Tibial artery (tissue), 4 donors: ENCODE measurements at regions not wholly inside any gene's neighbourhood (a gene's known extent, or its start where the extent isn't known, plus 50 kb on each side); places are given as distances from the start of the nearest gene placed in this dataset.

Source experiments
- DNase-seq, 2 donors: peaks; one replicate each; pipeline ENCODE4 v3.0.0-alpha.2; 2019
- H3K27ac ChIP-seq, 2 donors: fragments of 200-600 bp; sonication (generic) in 1 of 2; 1 replicate in 1 of 2; 2 replicates in 1 of 2; pipeline ENCODE4 v1.5.1; 2018 to 2019; ENCODE audit warnings: mild to moderate bottlenecking in 1 of 2
- H3K27me3 ChIP-seq, 2 donors: fragments of 200-600 bp; sonication (generic) in 1 of 2; one replicate each; pipeline versions ENCODE4 v1.5.1 to v1.6.0; 2016 to 2019
- H3K36me3 ChIP-seq, 3 donors: fragments of 200-600 bp; sonication (generic) in 2 of 3; one replicate each; pipeline ENCODE4 v1.5.1; 2016 to 2019; ENCODE audit warnings: mild to moderate bottlenecking in 2 of 3
- H3K4me1 ChIP-seq, 4 donors: fragments of 200-600 bp; sonication (generic) in 2 of 4; 1 replicate in 3 of 4; 2 replicates in 1 of 4; pipeline ENCODE4 v1.5.1; 2016 to 2019
- H3K4me3 ChIP-seq, 2 donors: fragments of 200-600 bp; sonication (generic) in 1 of 2; 1 replicate in 1 of 2; 2 replicates in 1 of 2; pipeline ENCODE4 v1.5.1; 2018 to 2019; ENCODE audit warnings: mild to moderate bottlenecking in 2 of 2
- H3K9me3 ChIP-seq, 3 donors: fragments of 200-600 bp; sonication (generic) in 1 of 3; one replicate each; pipeline ENCODE4 v1.5.1; 2016 to 2019
- intact Hi-C: fragments of 100-400 bp; cut with DNase I; formaldehyde crosslinking; loops from one replicate; pipeline ENCODE4 v1.15.0; 2023; ENCODE audit warnings: low total_unique reads
- TF ChIP-seq, protein P1 (sequence below), 2 experiments: fragments of 200-600 bp in 1 of 2; fragments of 450-650 bp in 1 of 2; IDR thresholded peaks; one replicate each; pipeline ENCODE4 v1.5.1; 2017 to 2019; ENCODE audit warnings: antibody characterized with exemption in 2 of 2, mild to moderate bottlenecking in 1 of 2, moderate library complexity in 1 of 2

DNA sequence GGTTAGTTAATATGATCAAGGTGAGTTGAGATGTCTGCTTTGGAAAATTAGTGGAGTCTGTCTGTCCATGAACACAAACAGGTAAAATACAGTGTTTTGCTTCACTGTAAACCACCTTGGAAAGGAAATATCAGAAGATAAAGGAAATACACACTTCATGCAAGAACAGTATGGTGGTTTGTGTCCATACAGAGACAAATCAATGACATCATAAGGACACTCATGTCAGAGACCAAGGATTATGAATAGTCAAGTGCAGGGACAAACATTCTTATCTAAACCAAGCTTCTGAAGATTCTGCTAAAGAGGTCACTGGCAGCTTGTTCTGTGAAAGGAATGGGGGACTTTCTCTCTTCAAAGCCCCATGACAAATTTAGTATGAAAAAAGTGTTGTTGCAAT, 322.9 kb upstream of the F9 start:
- intact Hi-C loops = no loop called here
- Histone ChIP-seq H3K36me3 (no peaks in the 10 kb centered on the region), H3K9me3 (peaks cover 0 to 5% (median 0%) of the 10 kb centered on the region in 3 donors), H3K27ac (no peak overlapping the region), H3K4me3 (no peak overlapping the region), H3K4me1 (peaks cover 0 to 15% (median 2%) of the 10 kb centered on the region in 4 donors), H3K27me3 (peaks cover 0 to 17% of the 10 kb centered on the region in 2 donors)
- TF ChIP-seq, protein P1, sequence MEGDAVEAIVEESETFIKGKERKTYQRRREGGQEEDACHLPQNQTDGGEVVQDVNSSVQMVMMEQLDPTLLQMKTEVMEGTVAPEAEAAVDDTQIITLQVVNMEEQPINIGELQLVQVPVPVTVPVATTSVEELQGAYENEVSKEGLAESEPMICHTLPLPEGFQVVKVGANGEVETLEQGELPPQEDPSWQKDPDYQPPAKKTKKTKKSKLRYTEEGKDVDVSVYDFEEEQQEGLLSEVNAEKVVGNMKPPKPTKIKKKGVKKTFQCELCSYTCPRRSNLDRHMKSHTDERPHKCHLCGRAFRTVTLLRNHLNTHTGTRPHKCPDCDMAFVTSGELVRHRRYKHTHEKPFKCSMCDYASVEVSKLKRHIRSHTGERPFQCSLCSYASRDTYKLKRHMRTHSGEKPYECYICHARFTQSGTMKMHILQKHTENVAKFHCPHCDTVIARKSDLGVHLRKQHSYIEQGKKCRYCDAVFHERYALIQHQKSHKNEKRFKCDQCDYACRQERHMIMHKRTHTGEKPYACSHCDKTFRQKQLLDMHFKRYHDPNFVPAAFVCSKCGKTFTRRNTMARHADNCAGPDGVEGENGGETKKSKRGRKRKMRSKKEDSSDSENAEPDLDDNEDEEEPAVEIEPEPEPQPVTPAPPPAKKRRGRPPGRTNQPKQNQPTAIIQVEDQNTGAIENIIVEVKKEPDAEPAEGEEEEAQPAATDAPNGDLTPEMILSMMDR (IDR thresholded peaks at IDR 0.05) = no peak
- no peak for DNase-seq

DNA sequence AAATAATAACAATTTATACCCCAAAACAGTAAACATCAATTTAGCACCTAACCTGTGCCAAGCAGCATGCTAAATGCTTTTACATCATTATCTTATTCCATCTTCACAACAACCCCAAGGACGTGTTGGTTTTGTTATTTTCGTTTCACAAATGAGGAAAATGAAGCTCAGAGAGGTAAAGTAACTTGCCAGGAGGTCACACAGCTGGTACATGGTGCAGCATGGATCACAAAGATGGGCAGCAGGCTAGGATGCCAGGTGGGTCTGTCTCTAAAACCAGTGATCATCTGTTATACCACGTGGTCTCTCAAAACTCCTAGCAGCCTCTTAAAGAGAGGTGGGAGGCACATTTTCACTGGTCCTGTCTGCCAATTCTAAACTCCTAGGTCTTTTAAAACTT, 323.6 kb upstream of the F9 start:
- Histone ChIP-seq H3K9me3 (peaks cover 0 to 5% (median 0%) of the 10 kb centered on the region in 3 donors), H3K36me3 (no peaks in the 10 kb centered on the region), H3K4me1 (peaks cover 0 to 15% (median 2%) of the 10 kb centered on the region in 4 donors), H3K27ac (no peak overlapping the region), H3K4me3 (no peak overlapping the region), H3K27me3 (peaks cover 0 to 18% of the 10 kb centered on the region in 2 donors)
- TF ChIP-seq, protein P1 (IDR thresholded peaks at IDR 0.05) = no peak
- no peak for DNase-seq
- intact Hi-C loops = no loop called here

DNA sequence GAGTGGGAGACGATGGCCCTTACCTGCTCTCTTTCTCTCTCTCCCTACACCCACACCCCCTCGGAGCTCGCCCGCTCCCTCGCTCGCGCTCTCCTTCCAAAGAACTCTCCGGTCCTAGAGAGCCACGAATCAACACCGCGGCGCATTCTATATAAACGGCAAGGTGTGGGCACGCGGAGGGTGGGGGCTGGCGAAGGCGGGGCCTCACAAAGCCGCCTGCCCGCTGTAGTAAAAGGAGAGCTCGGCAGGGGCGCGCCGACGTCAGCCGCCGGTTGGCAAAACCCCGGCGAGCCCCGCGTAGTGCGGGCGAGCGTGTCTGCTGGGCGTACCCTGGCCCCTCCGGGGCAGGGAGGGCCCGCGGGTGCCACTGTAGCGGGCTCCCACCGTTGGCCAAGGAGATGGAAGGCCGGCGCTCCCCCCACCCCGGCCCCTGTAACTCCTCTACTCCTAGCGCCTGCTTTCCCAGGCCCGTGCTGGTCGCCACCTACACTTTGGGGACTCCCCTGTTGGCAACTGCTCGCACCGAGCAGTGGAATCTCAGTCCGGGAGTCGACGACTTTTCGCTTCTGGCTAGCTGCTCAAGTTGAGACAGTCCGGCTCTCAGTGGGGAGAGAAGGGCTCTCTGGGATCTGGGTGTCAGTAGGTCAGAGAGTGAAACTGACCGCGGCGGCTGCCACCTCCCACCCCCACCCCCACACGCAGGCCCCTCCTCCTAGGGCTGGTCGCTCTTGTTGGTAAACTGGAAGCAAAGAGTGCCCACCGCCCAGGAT, 325.5 kb upstream of the F9 start:
- H3K27me3 ChIP-seq = peaks cover 0 to 18% of the 10 kb centered on the region in 2 donors

DNA sequence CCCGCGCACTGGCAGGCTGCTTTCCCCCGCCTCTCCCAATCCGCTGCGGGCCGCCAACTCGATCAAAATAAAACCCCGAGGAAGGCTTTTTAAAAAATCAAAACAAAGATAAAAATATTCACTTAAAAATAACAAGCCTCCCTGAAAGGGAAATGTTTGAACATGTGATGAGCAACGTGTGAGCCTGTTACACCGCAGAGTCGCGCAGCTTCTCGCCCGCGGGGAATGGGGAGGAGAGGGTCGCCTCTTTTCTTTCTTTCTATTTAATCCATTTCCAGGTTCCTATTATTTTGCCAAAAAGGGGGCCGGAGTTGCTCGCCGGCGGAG, 326.0 kb upstream of the F9 start:
- Histone ChIP-seq H3K4me1 (peaks cover 0 to 15% (median 2%) of the 10 kb centered on the region in 4 donors), H3K9me3 (peaks cover 0 to 5% (median 0%) of the 10 kb centered on the region in 3 donors), H3K36me3 (no peaks in the 10 kb centered on the region), H3K4me3 (peak overlapping the region; percentile 46 to 55), H3K27ac (no peak overlapping the region), H3K27me3 (peaks cover 0 to 18% of the 10 kb centered on the region in 2 donors)
- no peak for DNase-seq
- TF ChIP-seq, protein P1 (IDR thresholded peaks at IDR 0.05) = no peak
- intact Hi-C loops = no loop called here

More for the DNA sequence above, 325.5 kb upstream of the F9 start:
- DNase-seq = peak in 1 of 2 donors; percentile 20
- peaks cover 0 to 15% (median 2%) of the 10 kb centered on the region in 4 donors for H3K4me1 ChIP-seq
- intact Hi-C loops = no loop called here
- H3K9me3 ChIP-seq = peaks cover 0 to 5% (median 0%) of the 10 kb centered on the region in 3 donors
- no peaks in the 10 kb centered on the region for H3K36me3 ChIP-seq
- H3K27ac ChIP-seq = no peak overlapping the region
- TF ChIP-seq, protein P1 (IDR thresholded peaks at IDR 0.05) = no peak
- peak overlapping the region; percentile 46 to 55 for H3K4me3 ChIP-seq

DNA sequence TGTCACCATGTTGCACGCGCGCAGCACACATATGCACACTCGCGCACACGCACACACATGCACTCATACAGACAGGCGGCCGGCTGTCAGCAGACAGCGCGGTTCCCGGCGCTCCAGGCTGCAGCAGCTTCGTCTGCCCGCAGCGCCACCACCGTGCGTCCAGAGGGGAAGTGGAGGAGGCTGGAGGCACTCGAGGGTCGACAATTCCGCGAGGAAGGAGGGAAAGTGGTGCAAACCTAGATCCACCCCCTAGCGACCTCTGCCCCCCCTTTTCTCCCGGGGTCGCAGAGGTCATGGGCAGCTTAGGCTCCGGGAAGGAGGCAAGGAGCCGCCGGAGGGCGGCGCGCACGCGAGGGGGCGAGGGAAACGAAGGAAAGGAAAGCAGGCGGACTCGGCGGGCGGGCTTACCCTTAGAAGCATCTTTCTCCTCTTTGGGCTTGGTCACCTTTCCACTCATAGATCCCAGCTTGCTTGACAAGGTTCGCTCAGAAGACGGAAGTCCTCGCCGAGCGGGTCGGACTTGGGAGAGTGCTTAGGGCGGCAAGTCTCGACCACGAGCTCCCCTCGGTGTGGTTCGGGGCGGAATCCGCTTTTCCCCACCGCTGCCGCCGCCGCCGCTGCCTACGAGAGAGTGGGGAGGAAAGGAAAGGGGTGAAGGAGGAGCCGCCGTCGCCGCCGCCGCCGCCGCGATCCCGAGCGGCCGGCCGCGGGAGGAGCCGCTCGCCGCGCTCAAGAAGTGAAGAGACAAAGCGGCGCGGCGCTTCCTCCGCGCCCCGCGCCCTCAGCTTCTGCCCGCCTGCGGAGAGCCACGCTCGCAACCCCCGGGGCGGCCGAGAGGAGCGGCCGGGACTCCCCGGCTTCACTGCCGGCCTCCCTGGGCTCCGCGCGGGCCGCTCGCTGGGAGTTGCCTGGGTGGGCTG, 326.6 kb upstream of the F9 start:
- TF ChIP-seq, protein P1 (IDR thresholded peaks at IDR 0.05) = no peak
- Histone ChIP-seq H3K9me3 (peaks cover 0 to 5% (median 0%) of the 10 kb centered on the region in 3 donors), H3K27ac (no peak overlapping the region), H3K4me1 (peaks cover 0 to 15% (median 2%) of the 10 kb centered on the region in 4 donors), H3K36me3 (no peaks in the 10 kb centered on the region), H3K27me3 (peaks cover 0 to 18% of the 10 kb centered on the region in 2 donors), H3K4me3 (peak overlapping the region; percentile 46 to 55)
- intact Hi-C loops = no loop called here
- DNase-seq = no peak
